ENCODE measurements at regions not wholly inside any gene's neighbourhood (a gene's known extent, or its start where the extent isn't known, plus 50 kb on each side); places are given as distances from the start of the nearest gene placed in this dataset.
A peak's percentile ranks its signal among the peaks of the same experiment; 100 is the strongest.

DNA sequence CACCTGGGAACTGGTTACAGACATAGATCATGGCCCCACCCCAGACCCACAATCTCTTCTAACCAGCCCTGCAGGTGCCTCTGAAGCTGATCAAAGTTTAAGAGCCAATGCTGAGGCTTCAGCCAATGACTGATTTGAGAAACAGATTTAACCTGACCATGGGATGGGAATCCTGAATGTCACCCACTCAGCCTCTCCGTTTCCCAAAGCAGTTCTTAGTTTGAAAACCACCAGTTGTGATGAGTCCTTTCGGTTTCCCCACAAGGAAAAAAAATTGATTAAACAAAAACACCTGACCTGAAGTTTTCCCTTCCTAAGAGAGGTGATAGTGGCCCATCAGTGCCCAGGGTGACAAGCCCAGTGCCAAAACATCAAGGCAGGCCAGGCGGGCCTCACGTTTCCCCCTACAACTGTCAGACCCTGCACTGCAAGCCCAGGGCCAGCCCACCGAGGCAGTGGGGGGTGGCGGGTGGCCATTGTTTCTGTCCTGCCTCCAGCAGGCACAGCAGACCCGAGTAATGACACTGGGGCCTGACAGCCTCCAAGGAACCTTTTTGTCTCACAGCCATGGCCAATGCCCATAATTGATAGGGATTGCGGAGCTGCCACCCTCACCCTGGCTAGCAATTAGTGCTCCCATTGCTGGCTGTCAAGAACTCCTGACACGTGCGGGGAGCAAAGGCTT, 75.4 kb upstream of the ZMIZ1 start:
- intact Hi-C loops (cut with DNase I, micrococcal nuclease) = no loop called here
- DNase-seq (no peak), ATAC-seq (no peak)

DNA sequence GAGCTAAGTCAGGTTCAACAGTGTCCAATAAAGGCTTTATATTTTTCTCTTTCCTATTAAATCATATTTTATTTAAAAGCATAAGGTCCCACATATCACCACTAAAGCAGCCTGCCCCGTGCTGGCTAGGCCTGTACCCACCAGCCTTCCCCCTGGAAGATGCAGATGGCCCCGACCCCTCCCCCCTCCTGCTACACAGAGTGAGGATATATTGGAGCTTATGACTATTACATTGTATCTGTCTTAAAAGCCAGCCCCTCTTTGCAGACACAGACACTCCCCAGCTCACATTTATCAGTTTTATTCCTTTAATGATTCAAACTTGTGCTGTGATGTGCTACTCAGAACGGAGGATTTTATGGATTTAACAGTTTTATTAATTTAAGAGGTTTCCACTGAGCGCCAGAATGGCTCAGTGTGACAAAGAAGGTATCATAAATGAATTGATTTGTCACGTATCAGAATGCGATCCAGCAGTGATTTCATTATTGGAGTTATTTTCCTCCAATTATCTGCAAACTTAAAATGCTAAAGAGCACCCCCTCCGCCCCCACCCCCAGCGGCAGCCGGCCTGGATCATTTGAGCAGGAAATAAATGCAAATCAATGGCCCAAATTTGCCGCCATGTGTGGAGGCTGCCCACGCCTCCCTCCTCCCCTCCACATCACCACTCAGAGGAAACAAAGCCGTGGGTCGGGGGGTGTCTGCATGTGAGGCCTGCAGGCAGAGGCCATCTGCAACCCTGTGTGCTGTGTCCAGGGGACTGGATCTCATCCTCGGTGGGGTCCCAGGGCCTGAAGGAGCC, 72.6 kb upstream of the ZMIZ1 start:
- ATAC-seq (no peak), DNase-seq (no peak)
- intact Hi-C loops (cut with DNase I, micrococcal nuclease) = no loop called here

DNA sequence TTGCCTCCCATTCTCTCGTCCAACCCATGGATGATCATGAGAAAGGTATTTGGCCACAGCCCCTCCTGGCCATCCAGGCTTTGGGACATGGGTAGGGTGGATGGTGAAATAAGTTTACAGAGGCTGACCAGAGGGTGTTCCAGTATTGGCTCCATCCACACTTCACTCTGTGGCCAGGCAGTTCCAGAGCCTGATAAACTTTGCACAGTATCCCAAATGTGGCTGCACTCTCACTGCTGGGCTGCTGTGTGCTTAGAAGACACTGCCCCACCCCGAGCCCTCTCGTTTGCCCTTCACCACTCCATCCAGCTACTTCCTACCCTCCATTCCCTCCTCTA, 72.0 kb upstream of the ZMIZ1 start:
- DNase-seq = no peak
- ATAC-seq = no peak

GRCh38 chr10:78997635-78998618, 70.8 kb upstream of the ZMIZ1 start:
- ATAC-seq = no peak

More for the DNA sequence above, 72.0 kb upstream of the ZMIZ1 start:
- intact Hi-C loops (cut with DNase I, micrococcal nuclease) = no loop called here

GRCh38 chr10:79001082-79001885, 67.5 kb upstream of the ZMIZ1 start:
- intact Hi-C loops (cut with DNase I, micrococcal nuclease) = no loop called here
- no peak for ATAC-seq
- DNase-seq = no peak

More at GRCh38 chr10:78997635-78998618, 70.8 kb upstream of the ZMIZ1 start:
- intact Hi-C loops (cut with DNase I, micrococcal nuclease) = no loop called here
- DNase-seq = no peak

GRCh38 chr10:79002336-79002735, 66.4 kb upstream of the ZMIZ1 start:
- intact Hi-C loops (cut with DNase I, micrococcal nuclease) = no loop called here
- DNase-seq = no peak
- ATAC-seq = no peak

DNA sequence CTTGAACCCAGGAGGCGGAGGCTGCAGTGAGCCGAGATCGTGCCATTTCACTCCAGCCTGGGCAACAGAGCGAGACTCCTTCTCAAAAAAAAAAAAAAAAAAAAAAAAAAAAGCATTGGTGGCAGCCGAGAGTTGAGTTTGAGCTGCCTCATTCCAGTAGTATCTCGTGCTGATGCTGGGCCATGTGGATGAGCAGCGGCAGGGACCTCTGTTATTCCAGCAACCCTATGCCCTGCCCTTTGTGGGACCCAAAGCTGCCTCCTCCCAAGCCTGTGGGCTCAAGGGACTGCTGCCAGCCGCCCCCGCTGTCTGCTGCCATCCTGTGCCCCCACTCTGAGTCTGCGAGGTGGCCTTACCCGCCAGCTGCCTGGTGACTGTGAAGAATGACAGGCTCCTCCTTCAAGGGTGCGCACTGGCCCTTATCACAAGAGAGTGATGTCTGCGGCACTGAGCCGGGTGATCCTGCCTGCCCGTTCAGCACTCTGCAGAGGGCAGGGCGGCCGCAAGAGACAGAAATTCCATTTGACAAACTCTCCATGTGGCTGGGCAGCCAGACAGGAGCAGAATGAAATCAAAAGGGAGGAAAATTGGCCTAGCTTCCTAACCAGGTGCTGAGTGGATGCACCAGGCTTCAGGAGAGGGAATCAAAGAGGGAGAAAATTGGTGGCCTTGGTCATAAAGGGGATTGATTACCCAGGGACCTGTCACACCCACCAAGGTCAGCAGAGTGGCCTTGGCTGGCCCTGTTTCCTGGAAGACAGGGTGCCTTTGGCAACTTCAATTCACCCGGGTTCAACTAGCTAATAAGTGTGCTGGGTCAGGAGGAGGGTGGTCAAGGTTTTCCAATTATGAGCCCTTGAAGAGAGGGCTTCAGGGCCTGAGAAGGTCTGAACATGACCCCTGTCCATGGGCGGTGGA, 65.3 kb upstream of the ZMIZ1 start:
- intact Hi-C loops (cut with DNase I, micrococcal nuclease) = no loop called here
- ATAC-seq = no peak
- DNase-seq = no peak

DNA sequence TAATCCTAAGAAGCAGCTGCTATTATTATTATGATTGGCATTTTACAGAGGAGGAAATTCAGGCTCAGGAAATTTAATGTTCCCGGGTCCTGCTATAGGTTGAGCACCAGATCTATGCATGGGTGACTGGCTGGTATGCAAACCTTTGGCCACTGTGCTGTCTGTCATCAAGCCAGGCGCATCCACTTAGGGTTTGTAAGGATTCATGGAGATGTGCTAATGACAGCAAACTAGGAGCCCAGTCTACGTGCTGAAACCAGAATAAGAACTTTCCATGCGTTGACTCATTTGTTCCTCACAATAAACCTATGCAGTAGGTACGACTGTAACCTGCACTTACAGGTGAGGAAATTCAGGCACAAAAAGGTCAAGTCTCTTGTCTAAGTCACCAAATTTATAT, 64.5 kb upstream of the ZMIZ1 start:
- DNase-seq (no peak), ATAC-seq (no peak)
- intact Hi-C loops (cut with DNase I, micrococcal nuclease) = no loop called here

DNA sequence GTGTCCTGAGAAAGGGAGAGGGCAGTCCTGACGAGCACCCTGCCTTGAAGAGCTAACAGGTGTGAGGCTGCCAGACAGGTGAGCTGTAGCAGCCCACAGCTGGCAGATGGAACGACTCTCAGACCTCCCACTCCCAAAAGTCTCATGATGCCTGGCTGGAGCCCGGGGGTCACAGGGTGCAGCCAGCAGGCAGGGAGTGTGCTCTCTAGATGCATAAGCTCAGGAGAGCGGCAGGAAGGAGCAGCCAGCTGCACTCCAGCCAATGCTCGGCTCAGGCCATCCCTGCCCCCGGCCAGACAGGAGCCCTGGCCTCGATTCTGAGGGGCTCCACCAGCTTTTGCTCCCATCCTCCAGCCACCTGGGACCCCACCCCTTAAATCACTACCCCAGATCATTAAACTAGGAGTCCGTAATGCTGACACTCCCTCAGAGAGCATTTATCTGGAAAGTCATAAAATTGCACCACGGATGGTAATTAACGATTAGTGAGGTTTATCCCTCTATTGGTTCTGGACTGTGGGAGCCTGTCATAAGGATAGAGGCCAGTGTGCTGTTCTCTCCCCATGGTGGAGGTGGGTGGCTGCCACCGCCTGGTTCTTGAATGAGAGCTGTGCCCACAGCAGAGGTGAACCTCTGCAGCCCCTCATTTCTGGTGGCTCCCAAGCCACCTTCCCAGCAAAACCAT, 63.5 kb upstream of the ZMIZ1 start:
- intact Hi-C loops (cut with DNase I, micrococcal nuclease) = no loop called here
- no peak for DNase-seq
- peak; percentile 53 for ATAC-seq

DNA sequence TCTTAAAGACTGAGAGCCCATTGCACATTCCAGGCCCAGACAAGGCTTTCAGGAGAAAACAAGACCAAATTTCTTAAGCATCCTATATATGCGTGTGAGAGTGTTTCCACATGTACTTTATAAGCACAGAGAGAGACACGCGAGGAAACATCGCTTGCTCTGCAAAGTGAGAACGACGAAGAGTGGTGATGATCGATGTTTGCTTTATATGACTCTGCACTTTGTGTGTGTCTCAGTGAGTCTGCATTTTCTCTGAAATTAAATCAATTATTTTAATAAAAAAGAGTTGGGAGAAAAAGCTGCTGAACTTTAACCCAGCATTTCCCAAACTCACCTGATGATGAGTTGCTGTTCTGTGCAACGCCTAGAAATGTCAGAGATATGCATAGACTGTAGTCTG, 61.7 kb upstream of the ZMIZ1 start:
- DNase-seq (no peak), ATAC-seq (no peak)
- intact Hi-C loops (cut with DNase I, micrococcal nuclease) = no loop called here

DNA sequence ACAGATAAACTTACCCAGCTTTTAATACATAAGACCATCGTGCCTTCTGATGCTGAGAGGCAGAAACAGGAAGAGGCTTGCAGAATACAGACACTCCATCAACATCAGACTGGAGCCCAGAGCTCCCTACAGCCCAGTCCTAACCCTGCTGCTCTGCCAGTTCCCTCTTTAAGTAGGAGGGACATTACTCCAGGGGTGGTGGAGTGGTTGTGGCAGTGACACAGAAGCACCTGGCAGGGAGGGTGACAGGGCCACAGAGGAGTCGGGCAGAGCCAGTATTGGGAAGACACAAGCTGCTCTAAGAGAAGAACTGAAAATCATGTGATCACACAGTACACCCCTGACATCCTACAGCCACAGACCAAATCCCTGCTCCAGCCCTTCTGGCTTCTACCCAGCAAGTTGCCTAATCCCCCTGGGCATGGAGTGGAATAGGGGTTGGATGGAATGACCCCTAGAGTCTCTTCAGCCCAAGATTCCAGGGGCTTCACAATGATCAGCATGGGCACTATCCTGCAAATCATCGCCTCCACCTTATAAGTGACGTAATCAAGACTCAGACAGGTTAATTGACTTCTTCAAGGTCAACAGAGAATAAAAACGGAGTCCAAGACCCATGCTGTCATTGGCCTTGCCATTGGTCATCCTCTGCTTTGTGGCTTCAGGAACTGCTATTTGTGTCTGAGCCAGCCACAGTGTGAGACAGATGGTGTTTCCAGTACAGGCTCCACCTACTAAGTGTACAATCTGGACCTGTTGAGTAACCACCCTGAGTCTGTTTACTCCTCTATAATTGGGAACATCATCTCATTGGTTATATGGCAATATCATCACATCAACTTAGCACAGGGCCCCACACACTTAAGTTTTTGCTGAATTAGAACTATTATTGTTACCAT, 61.1 kb upstream of the ZMIZ1 start:
- ATAC-seq (peak; percentile 76), DNase-seq (peak in 1 of 2 donors; percentile 39)
- intact Hi-C loops (cut with DNase I, micrococcal nuclease) = no loop called here

DNA sequence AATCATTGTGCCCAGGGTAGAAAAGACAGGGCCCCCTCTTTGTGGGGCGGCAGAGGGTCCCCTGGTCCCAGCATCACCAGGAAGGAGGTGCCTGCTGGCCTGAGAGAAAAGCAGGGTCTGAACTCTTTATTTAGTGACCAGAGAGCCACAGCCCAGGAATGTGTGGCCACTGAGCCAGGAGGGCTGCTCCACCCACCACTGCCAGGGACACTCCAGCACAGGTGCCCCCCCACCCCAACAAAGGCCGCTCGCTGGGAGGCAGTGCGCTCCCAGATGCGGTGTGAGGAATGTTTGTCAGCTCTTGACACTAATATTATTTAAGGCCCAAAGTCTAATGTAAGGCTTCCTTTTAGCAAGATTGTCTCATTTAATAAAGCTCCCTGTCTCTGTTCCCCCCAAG, 59.6 kb upstream of the ZMIZ1 start:
- DNase-seq = no peak
- ATAC-seq = no peak
- intact Hi-C loops (cut with DNase I, micrococcal nuclease) = no loop called here

GRCh38 chr10:79012567-79012966, 56.2 kb upstream of the ZMIZ1 start:
- no peak for DNase-seq
- intact Hi-C loops (cut with DNase I, micrococcal nuclease) = no loop called here
- no peak for ATAC-seq

DNA sequence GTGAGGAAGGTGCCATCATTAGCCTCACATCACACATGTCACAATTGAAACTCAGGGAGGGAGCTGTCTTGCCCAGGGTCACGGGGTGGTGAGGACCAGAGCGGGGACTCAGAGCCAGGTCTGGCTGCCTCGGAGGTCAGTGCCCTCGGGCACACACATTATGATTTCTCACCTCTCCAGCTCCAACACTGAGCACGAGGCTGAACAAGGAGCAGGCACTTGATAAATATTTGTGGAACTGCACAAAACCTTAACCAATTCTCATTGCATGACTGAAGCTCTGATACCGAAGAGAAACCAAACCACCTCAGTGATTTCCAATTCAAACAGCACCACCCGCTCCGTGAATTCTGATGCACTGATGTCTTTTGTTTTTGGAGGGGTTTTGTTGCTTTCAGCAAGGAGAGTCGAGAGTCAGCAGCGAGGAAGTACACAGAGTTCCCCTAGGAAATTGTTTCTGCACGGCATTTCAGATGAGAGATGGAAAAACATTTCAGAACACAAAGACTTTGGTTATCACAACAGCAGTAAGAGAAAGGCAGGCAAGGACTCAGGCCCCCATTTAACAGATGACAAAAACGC, 55.3 kb upstream of the ZMIZ1 start:
- ATAC-seq (no peak), DNase-seq (no peak)
- intact Hi-C loops (cut with DNase I, micrococcal nuclease) = no loop called here

DNA sequence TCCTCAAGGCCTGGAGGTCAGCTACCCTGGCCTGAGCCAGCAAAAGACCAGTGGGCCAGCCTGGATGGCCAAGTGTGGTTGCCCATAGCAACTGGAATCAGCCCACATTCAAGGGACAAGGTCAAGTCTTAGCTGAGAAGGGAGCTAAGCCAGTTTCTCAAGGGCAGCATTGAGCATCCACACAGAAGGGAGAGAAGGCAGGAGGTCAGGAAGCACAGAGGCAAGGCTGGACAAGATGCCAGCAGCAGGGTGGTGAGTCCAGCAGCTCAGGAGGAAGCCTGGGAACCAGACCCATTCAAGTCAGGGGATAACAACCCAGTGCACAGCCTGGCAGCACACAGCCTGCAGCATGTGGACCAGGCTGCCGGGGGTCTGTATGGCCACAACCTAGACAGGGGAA, 54.0 kb upstream of the ZMIZ1 start:
- ATAC-seq (no peak), DNase-seq (no peak)
- intact Hi-C loops (cut with DNase I, micrococcal nuclease) = no loop called here
